CD4-positive, alpha-beta T cell treated with Interleukin-21 for 1 hour (primary cell): ENCODE measurements at regions not wholly inside any gene's neighbourhood (a gene's known extent, or its start where the extent isn't known, plus 50 kb on each side); places are given as distances from the start of the nearest gene placed in this dataset.

ENCODE experiments used
- DNase-seq: peaks from one replicate; pipeline ENCODE4 v3.0.0-alpha.2; 2020

DNA sequence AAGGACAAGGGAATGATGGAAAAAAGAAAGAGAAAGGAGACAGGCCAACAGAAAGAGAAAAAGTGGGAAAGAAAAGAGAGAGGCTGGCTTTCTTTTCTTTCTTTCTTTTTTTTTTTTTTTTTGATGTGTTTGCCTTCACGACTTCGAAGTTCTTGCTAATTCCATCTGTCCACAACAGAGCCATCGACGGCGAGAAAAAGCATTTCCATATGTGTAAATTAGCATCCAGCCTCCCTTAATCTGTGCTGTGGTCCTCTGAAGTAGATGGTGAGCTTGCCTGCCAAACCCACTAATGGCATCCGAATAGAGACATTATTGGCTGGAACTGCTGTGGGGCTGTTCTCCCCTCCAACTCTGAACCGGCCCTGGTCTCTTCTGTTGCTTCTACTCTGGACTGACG is 997.4 kb downstream of the BCL11B start:
- DNase-seq = no peak

DNA sequence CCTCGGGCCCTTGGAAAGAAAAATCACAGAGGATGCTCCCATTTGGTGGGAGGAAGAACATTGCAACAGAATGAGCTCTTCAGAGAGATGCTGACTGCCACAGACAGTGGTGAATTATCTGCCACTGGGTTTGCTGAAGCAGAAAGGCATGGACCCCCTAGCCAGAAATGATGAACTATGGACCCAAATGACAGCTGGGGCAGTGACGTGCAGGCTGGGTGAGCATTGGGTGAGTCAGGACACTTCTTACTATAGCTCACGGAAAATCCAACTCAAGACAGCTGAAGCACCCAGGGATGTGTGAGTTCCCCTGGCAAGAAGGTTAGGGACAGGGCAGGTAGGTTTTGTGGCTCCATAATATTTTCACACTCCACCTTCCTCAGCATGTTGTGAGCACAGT is 993.2 kb downstream of the BCL11B start:
- no peak for DNase-seq

DNA sequence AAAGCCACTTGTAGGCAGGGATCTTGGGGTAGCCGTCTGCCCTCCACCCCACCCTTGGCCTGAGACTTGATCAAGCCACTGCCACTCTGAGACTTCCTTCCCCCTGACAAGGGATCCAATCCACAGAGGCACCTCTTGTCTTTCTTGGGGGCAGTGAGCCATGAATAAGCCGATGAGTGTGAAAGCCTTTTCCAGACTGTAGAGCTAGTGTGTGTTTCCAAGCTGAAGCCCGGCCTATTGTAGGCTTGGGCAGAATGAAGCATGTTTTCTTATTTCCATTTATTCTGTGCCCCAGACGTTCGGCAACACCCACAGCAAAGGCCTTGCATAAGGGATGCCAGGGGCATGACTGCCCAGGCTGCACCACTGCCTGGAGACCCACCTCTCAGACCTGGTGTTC is 991.6 kb downstream of the BCL11B start:
- no peak for DNase-seq

DNA sequence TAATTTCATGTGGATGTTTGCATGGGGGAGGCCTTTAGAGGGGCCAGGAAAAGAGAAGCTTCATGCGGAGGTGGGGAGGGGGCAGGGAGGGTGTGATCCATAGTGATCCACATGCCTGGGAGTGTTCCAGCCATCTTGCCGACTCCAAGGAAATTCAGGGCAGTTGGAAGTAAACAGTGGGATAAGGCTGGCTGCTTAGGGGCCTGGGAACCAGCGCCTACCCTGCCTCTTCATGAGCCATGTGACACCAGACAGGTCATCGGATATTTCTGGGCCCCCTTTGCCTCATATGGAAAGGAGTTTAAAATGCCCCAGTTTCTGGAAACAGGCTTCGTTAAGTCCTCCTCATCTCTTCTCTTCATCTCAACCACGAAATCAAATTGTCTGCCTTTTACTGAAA is 983.2 kb downstream of the BCL11B start:
- no peak for DNase-seq

DNA sequence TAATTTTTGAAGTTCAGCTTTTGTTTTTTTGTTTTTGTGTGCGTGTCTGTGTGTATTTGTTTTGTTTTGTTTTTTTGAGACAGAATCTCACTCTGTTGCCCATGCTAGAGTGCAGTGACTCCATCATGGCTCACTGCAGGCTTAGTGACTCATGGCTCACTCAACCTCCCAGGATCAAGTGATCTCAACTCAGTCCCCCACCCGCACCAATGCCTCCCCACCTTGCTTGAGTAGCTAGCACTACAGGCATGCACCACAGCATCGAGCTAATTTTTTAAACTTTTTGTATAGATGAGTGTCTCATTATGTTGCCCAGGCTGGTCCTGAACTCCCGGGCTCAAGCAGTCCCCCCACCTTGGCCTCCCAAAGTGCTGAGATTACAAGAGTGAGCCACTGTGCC is 981.4 kb downstream of the BCL11B start:
- no peak for DNase-seq

DNA sequence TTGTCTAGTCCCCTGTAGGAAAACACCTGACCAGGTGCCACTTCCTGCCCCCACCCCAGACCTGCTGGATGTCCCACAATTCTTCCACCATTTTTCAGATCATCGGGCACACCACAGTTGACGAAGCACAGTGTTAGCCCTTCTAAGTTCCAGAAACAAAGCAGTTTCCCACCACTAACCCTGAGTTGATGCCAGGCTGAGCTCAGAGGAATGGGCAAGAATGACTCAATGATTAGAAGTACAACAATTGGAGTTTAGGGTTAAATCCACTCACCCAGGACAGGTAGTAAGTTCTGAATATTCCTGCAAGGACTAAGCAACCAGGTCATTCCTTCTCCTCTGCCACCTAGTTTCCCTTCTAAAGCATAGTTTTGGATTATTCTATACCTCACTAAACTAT is 979.8 kb downstream of the BCL11B start:
- no peak for DNase-seq

DNA sequence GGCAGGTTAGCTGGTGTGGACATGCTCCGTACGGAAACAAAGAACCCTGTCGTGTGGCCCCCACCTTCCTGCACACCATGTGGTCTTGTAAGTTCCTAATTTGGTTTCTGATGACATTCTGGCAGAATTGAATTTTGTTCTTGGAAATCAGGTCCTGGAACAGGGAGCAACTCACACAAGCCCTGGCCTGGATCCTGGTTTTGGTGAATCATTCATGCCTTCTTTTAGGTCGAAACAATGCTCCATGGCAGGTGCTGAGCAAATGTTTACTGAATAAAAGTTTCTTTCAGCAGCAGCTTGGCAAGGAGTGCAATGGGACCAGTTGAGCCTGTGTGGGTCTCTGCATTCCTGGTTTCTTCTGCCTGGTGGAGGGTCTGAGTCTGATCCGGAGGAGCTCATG is 978.4 kb downstream of the BCL11B start:
- no peak for DNase-seq

DNA sequence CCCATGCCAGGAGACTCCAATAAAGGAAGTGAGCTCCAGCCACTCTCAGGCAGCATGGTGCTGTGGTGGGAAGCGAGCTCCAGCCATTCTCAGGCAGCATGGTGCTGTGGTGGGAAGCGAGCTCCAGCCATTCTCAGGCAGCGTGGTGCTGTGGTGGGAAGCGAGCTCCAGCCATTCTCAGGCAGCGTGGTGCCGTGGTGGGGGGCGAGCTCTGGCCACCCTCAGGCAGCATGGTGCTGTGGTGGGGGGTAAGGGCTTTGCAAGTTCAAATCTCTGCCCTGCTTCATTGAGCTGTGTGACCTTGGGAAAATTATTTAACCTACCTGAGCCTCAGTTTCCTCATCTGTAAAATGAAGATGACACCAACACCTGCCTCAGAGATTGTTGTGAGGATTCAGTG is 975.1 kb downstream of the BCL11B start:
- no peak for DNase-seq

DNA sequence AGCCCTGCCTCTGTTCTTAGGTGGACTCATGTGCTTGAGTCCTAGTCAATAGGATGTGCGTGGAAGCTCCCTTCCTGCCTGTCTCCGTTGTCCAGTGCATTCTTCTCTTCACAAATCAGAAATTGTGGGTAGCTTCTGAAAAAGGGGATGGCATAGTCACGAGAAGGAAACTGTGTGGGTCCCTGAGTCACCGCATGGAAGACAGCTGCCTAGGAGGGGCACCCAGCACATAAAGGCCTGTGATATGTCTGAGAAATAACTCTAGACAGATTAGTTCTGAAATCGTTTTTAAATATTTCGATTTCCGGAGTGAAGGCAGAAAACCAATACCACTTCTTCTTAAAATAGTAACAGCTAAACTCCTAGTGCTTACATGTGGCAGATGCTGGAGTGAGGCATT is 974.4 kb downstream of the BCL11B start:
- DNase-seq = no peak

DNA sequence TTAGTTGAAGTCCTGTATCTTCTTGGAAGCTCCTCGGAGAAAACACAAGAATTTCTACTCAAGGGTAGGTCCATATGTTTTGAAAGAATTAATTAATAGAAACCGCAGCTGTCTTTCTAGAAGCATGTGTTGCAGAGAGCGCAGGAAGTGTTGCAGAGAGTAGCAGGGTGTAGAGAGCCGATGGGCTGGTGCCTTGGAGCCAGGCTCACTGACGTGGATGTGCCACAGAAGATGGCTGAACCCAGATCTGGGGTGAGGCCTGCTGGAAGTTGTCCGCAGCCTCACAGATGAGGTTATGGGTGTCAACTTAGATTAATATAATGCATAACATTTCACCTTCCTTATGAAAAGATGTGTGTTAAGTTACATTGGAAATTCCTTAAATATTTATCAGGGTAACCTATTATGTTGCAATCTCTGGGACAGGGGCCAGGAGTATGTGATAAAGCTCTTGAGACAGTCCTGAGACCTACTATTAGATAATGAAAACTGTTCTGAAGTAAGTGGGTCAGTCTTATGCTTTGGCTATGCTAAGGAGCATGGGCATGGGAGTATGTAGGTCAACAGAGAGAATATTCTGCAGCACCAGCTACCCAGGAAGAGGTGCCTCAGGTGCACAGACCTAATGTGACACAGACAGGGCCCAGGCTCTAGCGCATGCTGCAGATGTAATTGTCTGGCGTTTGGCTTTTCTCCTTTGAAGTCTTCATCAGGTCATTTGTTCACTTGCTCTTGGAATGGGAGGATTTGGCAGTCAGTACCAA is 973.3 kb downstream of the BCL11B start:
- no peak for DNase-seq

DNA sequence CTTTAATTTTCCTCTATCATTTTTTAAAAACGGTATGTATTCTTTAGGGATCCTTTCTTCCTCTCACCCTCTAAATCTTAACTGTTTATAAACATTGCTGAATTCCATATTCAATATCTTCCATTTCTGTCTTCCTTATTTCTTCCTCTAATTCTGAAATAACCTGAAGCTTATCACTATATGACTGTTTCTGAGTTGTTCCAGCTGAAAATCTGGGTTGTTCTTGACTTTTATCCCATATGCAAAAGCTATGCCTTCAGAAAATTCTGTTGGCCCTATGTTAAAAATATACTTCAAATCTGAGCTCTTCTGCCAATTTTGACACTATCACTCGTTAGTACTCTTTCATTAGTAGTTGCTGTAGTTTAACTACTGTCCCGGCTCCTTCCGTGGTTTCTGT is 970.3 kb downstream of the BCL11B start:
- no peak for DNase-seq

DNA sequence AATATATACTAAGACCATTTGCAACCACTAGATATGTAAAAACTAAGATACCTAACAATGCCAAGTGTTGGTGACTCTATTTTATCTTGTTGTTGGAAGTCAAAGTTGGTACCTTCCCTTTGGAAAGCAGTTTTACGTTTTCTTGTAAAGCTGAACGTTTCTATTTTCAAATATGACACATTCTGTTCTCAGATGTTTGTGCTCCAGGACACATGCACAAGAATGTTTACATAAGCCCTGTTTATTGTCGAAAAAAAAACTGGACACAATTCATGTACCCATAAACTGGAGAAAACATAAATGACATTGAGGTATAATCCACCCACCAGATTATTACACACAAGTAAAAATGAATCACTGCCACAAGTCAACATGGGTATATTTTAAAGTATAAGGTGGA is 967.4 kb downstream of the BCL11B start:
- DNase-seq = no peak

DNA sequence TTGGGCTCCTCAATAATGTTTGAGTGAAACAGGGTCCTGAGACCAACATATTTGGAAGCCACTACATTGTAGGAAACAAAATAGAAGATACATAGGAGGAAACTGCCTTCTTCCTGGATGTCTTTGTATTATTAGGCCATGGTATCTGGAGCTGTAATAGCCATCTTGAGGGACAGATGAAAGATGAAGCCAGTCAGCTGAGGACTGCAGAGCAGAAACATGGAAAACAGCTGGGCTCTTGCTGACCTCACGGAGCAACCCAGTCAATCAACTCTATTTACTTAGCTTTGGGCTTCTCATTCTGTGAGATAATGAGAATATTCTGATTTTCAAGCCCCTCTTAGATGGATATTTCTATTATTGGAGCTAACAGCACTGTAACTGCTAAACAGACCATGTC is 962.4 kb downstream of the BCL11B start:
- DNase-seq = no peak

DNA sequence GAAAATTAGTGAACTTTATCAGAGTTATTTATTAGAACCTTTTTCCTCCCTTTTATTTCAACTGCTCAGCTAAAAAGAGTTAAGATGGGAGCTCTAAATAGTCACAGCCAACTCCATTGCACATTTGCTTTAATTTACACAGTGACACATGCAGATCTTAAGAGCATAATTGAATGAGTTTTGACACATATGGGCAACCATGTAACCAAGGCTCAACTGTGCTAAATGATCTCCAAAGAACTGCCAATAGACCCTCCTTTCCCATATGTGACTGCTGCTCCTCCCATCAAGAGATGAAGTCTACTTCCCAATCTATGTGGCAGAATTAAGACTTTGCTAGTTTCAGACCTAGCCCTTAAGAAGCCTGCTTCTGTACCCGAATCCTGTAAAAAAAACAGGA is 960.0 kb downstream of the BCL11B start:
- no peak for DNase-seq

DNA sequence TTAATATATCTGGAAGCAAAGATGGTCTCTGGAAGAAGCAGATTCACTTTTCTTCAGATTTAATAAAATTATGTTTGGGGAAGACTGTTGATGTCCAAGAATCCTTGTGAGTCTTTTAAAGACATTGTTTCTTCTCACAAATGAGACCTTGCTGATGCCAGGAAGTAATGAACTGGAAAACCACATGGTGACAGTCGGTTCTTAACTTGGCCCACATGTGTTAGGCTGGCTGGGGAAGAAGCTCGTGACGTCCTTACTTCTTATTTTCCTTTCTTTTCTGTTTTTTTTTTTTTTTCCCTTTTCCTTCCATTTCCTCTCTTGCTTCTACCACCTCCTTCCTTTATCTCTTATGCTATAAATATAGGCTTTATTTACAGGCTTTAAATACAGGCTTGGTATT is 950.2 kb downstream of the BCL11B start:
- DNase-seq = no peak

DNA sequence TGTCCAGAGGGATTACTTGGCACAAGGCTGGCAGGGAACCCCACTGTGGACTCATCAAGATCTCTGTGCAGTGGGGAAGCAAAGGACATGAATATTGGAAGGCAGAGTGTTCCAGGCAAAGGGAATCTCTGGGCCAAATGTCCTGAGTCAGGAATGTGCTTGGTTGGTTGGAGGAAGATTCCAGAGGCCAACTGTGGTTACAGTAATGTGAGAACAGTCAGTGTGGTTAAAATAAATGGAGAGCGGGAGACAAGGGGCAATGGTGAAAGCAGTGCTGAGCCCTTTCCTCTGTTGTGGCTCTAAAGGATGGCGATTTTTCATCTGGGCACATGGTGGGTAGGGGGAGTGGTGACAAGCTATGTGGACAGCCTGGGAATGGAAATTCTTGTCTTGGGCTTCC is 948.2 kb downstream of the BCL11B start:
- no peak for DNase-seq

DNA sequence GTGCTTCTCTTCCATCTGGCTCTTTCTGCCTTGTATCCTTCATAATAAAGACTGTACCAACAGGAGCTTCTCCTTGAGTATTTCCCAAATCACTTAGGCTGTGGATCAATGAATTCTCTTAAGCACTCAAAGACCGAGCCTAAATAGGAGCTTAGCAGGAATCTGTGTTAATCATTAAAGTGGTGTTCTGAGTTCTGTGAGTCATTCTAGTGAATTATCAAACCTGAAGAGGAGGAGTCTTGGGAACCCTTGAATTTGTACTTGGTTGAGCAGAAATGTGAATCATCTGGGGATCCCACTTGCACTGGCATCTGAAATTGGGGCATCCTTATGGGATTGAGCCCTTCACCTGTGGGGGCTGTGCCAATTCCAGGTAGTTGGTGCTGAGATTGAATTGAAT is 946.2 kb downstream of the BCL11B start:
- DNase-seq = no peak

DNA sequence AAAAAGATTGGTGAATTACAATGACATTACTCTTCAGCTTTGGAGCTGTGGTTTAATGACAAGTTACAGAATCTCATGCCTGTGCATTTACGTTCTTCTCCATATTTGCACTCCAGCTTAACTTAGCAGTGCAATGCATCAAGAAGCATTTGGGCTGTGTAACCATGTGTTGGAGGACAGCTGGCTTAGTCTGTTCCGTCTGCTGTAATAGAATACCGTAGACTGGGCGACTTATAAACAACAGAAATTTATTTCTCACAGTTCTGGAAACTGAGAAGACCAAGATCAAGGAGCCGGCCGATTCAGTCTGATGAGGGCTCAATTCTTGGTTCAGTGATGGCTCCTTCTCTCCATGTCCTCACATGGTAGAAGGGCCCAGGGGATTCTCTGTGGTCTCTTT is 943.5 kb downstream of the BCL11B start:
- DNase-seq = no peak

DNA sequence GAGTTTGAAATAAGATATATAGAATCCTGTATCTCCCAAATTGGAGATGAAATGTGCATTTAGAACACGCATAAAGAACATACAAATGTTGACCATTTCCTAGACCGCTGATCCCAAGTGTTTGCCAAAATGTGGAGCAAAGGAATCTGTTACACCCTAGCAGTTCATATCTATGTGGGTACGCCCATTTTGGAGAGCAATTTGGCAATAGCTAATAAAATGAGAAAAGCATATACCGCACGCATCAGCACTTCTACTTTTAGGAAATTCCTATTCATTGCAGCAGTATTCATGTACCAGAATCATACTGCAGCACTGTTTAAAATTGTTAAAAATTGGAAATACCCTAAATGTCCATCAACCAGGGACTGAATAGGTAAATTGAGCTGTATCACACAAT is 937.8 kb downstream of the BCL11B start:
- DNase-seq = no peak

DNA sequence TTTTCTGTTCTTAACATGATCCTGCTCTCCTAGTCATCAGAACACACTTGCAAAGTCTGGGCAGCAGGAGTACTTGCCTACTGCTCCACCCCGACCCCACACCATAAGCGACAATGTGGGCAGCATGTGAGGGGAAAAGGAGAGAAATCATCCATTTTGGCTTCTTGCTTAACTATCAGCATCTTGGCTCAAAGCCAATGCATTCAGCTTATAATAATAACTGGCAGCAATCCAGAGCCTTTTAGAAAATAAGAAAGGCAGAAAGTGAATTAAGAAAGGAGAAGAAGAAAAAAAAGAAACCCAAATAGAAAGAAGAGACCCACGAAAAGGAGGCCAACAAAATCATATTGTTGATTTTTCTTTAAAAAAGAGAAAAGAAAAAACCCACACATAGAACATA is 930.8 kb downstream of the BCL11B start:
- no peak for DNase-seq

DNA sequence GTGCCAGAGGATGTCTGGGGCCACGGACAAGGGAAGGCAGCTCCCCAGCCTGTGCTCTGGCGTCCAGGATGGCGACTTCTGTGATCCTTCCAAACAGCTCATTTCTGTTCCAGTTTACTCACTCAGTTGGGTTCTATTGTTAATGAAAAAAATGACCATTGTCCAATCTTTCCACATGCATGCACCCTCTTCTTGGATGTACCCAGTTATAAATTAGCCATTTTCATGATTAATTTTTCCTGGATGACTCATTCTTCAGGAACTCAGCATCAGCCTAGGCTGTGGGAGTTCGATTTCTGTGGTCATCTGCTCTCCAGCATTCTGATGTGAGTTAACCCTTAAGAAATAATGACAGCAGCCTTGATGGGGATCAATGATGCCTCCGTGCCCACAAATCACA is 926.8 kb downstream of the BCL11B start:
- DNase-seq = no peak

DNA sequence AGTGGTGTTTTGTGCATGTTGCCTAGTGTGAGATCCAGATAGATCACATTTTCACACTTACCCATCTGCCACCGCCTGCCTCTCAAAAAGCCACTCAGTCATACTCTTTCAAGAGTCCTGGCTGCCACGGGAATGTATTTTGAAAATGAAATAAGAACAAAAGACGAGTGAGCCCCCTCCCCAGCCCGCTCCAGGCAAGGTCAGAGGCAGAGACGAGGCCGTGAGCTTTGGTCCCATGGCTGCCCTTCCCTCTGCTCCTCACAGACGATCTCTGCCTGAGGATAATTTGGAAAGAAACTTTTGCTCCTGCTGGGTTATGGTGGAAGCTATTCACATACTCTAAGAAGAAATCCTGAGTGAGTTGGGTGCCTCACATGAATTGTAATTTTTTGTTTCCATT is 924.3 kb downstream of the BCL11B start:
- no peak for DNase-seq

DNA sequence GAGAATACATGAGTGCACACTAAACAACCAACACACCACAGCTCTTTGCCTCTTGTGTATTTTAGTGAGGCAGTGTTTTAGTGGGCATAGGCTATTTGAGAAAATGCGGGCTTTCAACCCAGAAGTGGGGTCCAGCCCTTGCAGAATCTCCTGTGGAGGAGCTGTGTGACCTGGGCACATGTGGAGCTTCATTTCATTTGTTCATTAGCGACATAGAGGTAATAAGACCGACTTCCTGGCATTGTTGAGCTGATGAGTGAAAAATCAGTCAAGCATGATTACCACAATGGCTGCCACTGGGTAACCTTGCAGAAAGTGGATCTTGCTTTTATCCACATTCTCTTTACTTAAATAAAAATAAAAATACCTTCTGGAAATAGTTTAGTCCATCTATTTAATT is 923.5 kb downstream of the BCL11B start:
- no peak for DNase-seq

DNA sequence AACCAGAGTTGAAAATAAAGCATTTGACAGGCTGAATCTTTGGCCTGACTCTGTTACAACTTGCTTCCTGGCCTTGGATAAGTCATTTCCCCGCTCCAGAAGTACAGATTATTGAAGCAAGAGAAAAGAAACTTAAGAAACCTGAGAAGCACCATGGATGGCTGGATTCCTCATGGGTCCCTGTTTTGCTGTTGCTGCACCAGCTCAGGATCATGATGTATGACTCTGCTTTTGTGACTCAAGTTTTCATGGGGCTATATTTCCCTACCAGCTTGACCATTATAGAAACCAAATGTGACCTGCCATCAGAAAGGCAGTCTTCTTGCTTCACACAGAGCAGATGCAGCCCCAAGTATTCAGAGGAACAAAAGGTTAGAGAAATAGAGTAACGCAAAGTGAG is 921.8 kb downstream of the BCL11B start:
- DNase-seq = no peak

DNA sequence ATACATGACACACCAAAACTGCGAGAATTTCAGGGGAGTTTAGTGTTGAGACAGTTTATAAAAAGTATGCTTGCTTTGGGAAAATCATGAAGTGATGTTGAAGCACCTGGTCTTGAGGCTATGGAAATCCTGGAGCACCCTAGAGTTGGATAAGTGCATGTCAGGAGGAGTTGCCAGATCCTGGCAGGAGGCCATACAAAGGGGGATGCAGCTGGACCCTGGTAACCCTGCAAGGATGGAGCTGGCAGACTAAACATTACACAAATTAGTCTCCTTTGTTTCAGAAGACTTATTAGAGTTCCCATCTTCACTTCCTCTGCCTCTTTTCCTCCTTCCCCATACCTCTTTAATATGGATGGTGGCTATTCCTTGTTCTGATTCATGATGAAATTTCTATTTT is 907.0 kb downstream of the BCL11B start:
- DNase-seq = no peak

DNA sequence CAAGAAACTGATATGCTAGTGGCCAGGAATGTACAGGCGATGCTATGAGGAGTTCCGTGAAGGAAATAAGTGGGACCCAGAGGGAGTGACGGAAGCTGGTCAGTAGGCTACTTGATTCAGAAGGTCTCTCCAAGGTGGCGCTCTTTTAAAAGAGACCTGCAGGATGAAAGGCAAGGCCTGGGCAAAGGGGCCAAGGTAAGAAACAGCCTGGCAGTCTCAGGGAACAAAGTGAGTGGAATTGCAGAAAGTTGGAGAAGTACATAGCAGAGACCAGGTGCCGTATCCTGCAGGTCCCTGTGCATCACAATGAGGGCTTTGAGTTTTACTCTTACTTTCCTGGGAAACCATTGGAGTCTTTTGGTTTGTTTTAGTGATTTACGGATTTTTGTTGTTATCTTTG is 905.6 kb downstream of the BCL11B start:
- DNase-seq = no peak
